Hypothalamus (tissue), 51 donors: ENCODE measurements at regions not wholly inside any gene's neighbourhood (a gene's known extent, or its start where the extent isn't known, plus 50 kb on each side); places are given as distances from the start of the nearest gene placed in this dataset.
"Not testable (repeated sequence)": the region's sequence is repeated elsewhere in the genome, so short reads cannot be mapped to it uniquely, and the experiment has no call there.

ENCODE experiments used
- DNase-seq, 51 donors: peaks; one replicate each; lab custom pipeline; 2025; lab: John Stamatoyannopoulos, UW

DNA sequence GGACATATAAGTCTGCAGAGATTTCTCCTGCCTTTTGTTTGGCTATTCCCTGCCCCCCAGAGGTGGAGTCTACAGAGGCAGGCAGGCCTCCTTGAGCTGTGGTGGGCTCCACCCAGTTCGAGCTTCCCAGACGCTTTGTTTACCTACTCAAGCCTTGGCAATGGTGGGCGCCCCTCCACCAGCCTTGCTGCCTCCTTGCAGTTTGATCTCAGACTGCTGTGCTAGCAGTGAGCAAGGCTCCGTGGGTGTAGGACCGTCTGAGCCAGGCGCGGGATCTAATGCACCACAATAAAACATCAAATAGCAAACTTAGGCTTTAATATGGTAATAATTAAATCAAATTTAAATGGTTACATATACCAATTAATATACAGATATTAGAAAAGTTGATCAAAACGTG, 525.4 kb downstream of the RERGL start:
- not testable (repeated sequence) for DNase-seq

DNA sequence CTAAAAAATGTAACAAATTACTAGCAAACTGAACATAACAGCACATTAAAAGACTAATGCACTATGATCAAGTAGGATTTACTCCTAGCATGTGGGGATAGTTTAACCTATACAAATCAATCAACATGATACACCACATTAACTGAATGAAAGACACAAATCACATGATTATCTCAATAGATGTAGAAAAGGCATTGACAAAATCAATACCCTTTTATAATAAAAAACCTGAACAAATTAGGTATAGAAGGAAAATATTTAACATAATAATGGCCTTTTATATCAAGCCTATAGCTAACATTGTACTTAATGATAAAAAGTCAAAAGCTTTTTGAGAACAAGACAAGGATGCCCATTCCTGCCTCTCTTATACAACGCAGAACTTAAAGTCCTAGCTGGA, 540.0 kb downstream of the RERGL start:
- DNase-seq: no peak

DNA sequence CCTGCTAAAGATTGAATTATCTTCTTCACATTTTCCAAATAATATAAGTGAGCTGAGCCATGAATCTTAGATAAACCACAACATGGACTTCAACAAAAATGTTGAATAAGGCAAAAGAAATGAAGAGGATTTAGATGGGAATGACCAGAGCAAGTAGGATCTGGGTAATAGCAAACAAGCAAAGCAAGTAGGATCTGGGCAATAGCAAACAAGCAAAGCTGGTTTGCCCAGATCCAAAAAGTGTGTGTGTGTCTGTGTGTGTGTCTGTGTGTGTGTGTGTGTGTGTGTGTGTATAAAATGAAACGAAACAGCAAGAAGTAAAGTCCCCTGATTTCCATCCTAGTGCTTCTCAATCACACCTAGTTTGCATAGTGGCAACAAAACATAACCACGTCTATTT, 549.1 kb downstream of the RERGL start:
- no peak for DNase-seq

DNA sequence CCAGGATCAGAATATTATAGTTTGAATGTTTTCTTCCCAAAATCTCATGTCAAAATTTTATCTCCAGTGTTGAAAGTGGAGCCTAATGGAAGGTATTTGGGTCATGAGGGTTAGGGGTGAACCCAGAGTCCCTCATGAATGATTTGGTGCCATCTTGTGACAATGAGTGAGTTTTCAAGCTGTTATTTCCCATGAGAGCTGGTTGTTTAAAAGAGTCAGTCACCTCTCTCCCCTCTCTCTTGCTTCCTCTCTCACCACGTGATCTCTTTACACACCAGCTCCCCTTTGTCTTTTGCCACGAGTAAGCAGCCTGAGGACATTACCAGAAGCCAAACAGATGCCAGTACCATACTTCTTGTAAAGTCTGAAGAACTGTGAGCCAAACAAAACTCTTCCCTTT, 561.6 kb downstream of the RERGL start:
- no peak for DNase-seq

DNA sequence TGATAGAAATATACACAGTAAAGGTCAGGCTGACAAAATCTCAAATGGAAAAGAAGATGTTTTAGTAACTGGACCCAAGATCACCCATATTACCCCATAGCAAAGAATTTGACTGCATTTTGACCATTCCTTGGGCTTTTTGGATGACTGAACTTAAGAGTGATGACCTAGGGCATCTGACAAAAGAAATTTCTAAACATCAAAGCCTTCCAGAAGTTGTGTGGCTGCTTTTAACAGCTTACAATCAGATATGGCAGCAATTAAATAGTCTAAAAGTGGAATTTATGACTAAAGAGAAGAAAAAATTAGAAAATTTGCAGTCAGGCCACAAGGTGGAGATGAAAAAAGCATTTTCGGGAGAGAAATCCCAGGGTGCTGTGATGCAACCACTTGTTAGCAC, 563.0 kb downstream of the RERGL start:
- no peak for DNase-seq

DNA sequence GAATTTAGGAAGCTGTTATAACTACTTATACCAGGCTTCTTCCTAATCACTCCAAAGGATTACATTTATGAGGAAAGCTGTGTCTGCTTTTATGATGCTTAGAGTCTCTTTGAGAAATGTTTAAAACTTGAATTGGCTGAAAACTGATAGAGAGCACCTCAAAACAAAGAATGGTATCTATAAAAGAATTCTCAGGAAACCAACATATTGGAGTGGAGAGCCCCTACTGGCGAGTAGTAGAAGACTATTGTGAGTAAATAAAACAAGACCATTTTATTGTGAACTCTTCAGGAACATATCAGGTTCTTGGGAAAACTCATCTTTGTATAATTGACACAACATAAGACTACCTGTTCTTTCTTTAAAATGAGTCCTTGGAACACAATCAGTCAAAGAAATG, 578.6 kb downstream of the RERGL start:
- DNase-seq: no peak

DNA sequence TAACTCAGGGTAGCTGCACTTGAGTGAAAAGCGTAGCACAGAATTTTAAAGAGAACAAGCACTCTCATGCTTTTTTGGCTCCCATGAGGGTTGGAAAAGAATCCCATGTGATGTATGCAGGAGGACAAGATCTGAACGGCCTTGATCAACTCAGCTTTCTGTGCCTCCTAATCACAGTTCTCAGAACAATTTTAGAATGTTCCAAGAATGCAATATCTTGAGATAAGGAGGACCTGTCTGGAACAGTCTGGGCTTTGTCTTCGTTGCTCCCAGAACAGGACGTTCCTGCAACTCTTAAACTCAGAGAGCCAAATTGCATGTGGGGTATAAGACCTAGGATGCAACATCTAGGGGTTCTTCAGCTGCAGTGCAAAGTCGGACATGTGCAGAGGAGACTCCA, 582.7 kb downstream of the RERGL start:
- DNase-seq: no peak

DNA sequence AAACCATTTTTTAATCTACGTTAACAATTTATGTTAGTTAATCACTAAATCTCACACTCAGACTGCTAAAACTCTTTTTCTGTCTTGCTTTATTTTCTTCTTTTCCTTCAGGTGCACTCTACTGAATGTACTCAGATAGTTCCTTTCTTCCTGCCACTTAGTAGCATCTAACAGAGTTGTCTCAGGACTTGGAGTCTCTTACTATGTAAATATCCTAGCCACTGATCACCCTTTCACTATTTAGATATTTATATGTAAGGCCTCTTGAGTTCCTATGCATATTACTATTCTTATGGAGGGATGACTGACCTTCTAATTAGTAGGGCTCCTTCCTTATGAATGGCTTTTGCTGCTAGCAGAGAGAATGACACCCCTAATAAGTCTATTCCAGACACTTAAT, 586.3 kb downstream of the RERGL start:
- DNase-seq: no peak

DNA sequence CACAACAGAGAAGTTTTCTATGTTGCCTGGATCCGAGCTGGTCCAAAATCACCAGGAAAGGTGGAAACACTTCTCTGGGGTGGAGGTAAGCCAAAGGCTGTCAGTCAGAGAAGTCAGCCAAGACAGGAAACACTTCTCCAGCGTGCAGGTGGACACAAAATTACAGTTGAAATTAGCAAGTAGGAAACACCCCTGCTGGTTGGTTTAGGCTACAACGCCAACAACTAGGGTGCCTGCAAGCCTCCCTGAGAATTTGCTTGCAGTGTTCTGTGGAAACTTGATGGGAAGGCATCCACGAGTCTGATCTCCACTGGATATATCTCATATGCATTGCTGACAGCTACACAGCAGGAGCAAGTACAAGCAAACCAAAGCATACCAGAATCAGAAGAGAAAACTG, 600.5 kb downstream of the RERGL start:
- DNase-seq: no peak

DNA sequence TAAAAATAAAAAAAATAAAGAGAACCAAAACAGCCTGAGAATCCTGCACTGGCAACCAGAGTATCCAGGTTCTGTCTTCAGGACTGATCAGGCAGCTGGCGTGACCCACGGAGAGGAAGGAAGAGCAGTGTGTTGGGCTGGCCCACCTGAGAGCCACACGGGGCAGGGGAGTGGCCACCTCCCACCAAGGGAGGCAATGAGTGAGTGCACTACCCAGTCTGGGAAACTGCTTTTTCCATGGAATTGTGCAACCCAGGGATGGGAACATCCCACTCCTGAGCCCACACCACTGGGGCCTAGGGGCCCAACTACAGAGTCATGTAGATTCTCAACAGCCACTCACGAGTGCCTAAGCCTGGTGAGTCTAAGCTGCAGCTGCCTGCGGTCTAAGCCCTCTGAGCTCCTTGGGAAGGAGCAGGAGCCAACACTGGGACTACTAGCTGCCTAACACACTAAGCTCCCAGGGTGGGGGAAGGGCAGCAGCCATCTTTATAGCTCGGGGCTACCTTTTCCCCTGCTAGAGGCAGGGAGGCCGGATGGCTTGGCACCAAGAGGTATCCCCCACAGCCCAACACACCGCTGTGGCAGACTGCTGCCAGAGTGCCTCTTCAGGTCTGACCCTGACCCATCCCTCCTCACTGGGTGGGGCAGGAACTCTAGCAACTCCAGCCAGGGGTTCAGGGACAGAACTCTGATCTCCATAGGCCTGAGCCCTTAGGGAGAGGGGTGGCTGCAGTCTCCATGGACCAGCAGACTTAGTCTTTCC, 610.9 kb downstream of the RERGL start:
- DNase-seq: no peak

DNA sequence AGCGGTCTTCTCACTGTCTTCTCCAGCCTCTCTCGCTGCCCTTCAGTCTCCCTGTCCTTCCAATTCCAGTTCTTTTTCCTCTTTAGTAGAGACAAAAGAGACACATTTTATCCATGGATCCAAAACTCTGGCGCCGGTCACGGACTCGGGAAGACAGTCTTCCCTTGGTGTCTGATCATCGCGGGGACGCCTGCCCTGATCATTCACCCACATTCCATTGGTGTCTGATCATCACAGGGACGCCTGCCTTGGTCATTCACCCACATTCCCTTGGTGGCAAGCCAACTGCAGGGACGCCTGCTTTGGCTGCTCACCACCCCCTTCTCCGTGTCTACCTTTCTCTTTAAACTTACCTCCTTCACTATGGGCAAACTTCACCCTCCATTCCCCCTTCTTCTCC, 619.5 kb downstream of the RERGL start:
- no peak for DNase-seq

DNA sequence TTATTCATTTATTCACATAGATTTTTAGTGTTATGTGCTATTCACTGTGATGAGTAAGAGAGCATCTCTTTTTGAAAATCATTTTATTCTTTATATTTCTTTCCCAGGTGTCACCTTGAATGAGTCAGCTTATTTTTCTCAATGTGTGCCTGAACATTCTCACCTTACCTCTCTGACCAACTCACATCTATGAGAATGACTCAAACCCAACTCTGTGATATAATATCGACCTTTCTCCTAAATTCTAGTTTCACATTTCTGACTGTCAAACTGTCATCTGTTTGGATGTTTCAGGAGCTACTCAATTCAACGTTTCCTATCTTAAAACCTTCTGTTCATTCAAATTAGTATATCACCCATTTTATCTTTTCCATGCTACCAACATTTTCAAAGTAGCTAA, 630.8 kb downstream of the RERGL start:
- no peak for DNase-seq

DNA sequence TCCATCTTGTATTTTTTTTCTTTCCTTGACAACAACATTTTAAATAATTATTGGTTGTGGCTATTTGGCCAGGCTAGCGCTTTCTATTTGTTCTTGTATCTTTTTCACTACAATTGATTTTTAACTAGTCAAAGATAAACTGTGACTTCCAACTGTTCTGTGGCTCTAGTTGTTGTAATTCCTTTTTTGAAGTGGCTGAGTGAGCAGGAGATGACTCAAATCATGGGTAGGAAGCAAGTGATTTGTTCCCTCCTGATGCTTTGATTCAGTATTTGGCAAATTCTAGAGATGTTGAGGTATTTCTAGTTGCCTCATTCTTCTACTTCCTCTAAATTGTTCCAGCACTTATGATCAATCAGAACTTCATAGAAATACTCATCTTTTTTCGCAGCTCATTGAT, 633.5 kb downstream of the RERGL start:
- no peak for DNase-seq

DNA sequence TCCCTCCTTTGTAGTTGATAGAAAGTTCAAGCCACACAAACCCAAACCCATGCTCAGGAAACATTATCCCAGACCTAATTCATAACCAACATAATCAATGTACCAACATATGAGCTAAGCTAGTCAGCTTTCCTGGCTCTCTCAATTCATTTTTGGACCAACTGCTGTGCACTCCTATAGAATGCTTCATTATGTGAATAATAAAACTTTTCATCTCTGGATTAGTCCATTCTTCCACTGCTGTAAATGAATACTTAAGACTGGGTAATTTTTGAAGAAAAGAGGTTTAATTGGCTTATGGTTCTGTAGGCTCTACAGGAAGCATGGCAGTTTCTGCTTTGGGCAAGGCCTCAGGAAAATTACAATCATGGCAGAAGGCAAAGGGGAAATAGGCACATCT, 651.9 kb downstream of the RERGL start:
- no peak for DNase-seq

DNA sequence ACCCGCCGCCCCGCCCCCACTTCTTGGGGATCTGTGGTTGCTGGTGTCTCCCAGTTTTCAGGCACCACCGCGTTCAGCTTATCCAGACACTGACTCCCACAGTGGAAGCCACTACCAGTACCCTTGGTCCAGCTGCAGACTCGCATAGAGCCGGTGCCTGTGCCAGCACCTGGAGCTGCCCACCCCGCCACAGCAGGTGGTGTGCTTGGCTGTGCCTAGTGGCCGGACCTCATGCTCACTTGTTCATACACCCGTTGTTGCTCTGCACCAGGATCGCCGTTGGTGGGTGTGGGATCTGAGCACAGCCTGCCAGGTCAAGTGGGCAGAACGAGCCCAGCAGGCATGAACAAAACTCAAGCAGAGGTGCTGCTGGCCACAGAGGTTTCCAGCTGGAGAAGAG, 673.2 kb downstream of the RERGL start:
- DNase-seq: no peak

DNA sequence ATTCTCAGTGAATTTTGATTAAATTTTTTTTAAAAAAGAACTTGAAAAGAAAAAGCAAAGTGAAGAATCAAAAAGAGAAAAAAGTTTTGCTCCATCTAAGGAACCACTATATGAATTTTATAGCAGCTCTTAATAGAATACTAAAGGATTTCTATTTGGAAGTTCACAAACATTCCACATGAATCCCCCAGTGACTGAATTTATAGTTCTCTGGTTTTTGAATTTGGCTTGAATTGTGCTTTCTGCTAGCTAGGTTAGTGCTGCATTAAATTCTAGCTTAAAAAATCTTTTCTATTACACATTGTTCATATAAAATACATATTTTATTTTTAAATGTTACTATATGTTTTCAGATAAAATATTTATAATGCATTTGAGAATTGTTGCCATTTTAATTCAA, 675.4 kb downstream of the RERGL start:
- DNase-seq: no peak

DNA sequence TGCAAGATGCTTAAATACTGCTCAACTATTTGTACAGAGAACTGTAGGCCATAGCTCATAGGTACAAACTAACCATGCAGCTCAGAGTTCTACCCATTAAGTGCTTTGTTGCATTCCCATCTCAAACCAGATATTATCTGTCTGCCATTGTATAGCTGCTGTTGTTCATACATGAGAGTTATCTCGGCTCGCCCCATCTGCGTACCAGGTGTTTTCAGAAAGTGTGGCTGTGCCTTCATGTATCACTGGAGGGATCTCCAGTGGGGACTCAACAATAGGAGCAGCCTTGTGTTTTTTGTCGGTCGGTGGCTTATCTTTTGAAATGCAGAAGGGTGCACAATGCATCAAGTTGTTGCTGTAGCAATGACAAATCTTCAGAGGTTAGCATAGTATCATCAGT, 678.3 kb downstream of the RERGL start:
- no peak for DNase-seq

DNA sequence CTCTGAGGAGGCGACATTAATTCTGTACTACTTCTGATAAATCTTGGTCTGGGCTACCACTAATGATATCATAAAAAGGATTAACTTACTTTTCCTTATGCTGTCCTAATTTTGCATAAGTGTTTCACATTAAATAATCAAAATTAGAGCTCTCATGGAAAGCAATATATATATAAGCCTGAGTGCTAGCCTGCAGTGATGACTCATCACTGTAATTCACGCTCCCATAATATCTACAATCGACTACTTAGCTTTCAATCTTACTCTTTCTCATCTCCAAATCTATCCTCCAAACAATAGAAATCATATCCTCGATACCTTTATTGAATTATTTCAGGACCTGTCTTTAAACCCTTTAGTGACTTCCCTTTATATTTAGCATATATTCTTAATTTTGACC, 701.3 kb downstream of the RERGL start:
- DNase-seq: no peak

DNA sequence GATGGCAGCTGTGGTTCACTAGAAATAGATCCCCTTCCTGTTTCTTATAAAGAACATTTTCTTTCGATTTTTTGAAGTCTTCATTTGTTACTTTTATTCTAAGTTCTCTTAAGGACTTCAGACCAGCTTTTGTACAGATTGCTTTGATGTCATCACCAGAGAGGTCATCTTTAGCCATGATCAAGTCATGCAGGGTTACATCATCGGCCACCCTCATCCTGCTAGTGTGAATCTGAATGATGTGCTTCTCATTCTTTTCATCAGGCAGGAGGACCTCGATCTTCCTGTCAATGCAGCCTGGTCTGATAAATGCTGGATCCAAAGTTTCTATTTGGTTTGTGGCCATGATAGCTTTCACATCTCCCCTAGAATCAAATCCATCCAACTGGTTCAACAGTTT, 706.7 kb downstream of the RERGL start:
- DNase-seq: no peak

DNA sequence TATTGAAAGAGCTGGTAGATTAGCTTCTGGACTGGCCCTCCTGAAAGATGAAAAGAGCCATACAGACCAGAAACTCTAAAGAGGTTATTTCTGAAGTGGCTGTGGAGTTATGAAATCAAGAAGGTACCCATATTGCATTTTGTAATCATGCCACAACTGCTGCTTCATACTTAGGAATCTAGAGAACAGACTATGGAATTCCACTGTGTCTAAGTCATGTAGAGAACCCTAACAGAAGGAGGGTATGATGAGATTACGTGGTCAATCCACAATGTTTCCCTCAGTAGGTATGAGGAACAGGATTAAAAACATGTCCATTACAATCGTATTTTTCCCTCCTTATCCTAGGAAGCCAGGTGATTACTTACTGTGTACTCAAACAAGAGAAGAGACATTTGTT, 708.8 kb downstream of the RERGL start:
- no peak for DNase-seq

DNA sequence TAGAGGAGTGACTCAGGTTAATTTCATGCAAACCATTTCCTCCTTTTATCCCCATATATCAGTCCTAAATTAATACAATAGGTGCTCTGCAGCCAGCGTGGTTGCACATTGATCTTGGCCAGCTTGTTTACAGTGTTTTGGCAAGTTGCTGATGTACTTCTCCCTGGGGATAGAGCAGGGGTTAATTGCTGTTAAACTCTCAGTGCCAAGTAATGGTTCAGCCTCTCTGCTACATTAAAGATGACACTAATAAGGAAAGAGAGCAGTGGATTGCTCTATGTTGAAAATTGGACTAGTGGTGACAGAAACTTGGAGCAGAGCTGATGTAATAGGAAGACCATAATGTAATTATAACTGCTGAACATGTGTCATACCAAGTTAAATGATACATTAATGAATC, 717.5 kb downstream of the RERGL start:
- DNase-seq: no peak

DNA sequence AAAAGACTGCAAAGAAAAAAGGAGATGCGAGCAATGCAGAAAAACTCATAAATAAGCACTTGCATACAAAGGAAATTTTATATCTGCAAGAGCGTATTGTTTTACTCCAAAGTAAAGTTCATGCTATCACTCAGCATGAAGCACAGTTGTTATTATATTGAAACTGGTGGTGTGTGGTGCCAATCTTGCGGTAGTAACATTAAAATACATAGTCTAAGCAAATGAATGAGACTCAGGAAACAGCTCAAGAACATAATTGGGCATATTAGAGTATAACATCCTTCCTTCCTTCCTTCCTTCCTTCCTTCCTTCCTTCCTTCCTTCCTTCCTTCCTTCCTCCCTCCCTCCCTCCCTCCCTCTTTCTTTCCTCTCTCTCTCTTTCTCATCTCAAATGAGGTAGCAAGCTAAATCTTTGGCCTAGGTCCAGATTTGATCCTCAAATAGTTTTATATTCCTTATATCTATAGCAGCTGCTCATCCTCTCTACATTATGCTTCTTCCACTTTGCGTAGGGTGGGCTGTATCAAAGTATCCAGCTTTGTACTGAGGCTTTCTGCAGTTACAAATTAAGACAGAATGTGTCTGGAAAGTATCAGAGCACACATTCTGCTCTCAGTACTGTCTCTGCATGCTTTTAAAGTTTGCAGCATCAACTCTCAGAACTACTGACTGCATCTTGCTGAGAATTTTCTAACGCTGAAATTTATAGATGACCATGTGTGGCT, 718.3 kb downstream of the RERGL start:
- no peak for DNase-seq

DNA sequence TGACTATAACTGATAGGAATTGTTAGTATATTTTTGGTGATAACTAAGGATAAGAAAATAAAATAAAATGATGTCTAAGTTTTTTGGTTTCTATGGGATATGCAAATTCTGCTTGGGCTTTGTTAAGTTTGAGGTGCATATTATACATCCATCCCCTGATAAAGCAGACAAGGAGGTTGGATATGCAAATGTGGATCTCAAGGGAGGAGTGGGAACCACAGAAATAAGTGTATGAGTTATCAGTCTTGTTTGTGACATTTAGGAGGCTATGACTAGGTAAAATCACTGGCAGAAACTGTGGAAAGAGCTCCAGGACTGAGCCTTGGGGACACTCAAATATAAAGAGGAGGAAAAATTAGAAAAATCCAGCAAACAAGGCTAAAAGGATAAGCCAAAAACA, 719.4 kb downstream of the RERGL start:
- no peak for DNase-seq
